GM19438 (cell line): ENCODE measurements at regions not wholly inside any gene's neighbourhood (a gene's known extent, or its start where the extent isn't known, plus 50 kb on each side); places are given as distances from the start of the nearest gene placed in this dataset.
"Not testable (repeated sequence)": the region's sequence is repeated elsewhere in the genome, so short reads cannot be mapped to it uniquely, and the experiment has no call there.

ENCODE experiments used
- ATAC-seq: cut with Tn5 transposase; IDR thresholded peaks from one replicate; pipeline ENCODE4 v1.9.1; 2021; ENCODE audit warnings: low read depth; ENCODE audit not compliant: unreplicated experiment

DNA sequence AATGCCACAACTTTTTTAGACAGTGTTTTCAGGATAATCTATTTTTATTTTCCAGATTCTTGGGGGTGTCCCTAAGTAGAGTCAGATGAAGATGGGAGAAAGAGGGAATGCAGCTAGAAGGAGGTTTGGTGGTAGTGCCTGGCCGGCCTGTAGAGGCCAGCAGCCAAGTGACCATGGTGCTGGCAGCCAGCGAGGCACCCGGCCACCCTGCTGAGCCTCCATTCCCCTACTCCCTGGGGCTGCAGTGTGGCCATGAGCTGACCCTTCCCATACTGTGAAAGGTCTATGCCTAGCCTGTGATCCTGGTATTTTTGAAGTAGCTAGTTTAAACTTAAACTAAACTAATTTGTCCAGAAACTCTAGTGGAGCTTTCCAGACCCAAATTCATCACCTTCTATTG, 268.6 kb downstream of the CYRIA start:
- ATAC-seq, result no peak

DNA sequence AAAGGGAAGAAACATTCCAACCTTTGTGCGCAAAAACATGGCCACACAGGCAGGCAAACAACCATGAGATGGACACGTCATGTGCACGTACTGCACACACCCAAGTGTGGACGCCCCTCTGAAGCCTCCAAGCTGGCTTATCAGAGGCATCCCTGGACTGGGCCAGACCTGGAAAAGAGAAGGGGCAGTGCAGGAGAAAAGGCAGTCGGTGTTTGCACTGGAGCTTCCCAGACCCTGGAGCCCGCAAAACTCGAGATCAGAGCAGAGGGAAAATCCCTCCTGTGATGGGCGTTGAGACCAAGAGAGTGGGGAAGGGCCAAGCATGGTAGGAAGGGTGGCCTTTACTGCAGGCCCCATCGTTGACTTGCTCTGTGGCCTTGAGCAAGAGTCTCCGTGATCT, 269.5 kb downstream of the CYRIA start:
- ATAC-seq, result no peak

DNA sequence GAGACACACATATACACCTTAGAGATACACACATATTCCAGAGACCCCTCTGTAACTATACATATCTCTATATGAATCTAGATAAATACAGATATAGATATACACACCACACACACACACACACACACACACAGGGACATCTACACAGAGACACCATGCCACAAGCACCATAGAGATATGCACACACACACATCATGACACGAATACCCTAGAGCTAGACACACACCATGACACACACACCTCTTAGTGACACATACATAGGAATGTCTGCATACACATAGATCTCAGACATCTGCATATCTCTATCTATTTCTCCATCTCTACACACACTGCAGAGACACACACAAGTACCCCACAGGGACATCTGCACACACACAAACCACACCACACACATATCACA, 270.0 kb downstream of the CYRIA start:
- no peak for ATAC-seq

- no peak for ATAC-seq
These were observed 270.6 kb downstream of the CYRIA start for GRCh38 chr2:16394986-16395550.

DNA sequence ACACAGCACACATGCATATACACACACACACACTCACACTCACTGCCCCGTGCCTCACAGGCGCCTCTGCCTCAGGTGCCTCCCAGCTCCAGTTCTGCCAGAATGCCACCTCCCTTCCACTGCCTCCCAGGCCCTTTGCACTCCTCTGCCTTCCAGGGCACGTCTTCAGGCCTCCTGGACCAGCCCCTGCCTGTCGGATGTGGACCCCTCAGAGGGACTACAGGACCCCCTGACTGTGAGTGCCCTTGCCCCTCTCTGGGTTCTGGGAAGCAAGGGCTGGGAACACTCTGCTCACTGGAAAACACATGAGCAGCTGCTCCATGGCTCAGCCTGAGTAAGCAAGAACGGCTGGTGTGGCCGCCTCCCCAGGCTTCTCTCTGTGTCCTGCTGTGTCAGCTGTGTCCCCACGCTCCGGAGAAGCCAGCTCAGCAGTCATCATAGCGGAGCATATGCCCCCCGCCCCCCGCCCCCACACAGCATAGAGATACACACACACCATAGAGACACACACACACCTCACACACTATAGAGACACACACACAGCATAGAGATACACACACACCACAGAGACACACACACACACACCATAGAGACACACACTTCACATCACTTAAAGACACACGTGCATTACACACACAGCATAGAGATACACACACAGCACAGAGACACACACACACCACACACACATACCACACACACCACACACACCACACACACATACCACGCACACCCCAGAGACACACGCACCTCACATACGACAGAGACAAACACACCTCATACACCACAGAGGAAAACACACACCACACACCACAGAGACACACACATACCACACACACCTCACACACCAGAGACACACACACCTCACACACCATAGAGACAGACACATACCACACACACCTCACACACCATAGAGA, 271.3 kb downstream of the CYRIA start:
- no peak for ATAC-seq

GRCh38 chr2:16393500-16394071, 272.0 kb downstream of the CYRIA start:
- ATAC-seq, result no peak

- no peak for ATAC-seq
These were observed 272.8 kb downstream of the CYRIA start for GRCh38 chr2:16392647-16393499.

DNA sequence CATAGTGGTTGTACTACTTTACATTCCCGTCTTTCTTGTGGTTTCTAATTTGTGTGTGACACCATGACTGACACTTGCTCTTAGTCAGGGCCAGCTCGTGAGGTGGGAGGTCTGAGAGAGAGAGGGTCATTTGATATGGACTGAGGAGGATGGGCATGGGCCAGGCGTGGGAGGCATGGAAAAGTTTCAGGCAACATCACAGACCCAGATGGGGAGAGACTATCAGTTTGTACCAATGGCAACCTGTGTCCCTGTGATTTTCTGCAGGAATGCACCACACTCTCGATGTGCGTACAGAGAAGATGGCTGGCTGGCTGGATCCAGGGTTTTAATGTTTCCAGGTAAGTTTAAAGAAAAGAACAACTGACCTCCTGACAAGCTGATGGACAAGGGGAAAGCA, 273.6 kb downstream of the CYRIA start:
- ATAC-seq, result no peak

- no peak for ATAC-seq
These were observed 275.1 kb downstream of the CYRIA start for GRCh38 chr2:16390561-16390960.

GRCh38 chr2:16389611-16390010, 276.0 kb downstream of the CYRIA start:
- no peak for ATAC-seq

- not testable (repeated sequence) for ATAC-seq
These were observed 277.3 kb downstream of the CYRIA start for GRCh38 chr2:16388199-16388830.

DNA sequence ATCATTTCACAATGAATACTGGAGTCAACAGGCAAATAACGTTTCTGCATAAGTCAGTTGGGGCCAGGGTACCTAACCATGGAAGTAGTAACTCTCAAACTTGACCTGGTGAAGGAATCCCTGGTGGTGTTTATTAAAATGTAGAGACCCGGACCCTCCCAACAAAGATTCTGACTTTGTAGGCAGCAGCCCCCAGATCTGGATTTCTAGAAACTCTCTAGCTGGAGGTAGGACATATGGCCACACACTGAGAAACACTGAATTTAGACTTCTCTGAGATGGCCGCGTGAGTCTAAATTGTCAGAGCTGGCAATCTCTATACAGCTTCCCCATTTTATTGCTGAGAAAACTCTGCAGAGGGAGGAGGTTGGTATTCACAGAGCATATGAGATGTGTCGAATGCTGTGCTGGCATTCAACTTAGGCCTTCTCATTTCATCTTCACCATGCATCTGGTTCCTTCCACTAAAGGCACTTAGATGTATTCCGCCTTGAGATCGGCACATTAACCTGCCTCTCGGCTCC, 278.1 kb downstream of the CYRIA start:
- no peak for ATAC-seq

DNA sequence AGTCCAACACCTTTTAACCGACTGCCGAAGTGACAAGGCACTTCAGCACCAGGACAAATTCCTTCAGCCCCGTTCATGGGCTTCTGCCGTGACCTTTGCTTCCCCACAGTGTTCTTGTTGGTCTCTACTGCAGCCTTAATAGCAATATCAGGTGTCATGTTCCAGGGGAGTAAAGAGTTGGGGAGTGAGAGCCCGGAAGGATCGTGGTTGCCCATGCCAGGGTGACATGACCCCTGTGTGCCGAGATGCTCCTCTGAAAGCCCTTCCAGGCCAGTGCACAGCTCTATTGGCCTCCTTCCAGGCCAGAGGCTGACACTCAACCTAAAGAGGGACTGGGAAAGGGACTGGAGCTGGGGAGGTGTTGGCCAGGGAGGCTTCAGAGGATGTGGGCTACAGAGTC, 279.2 kb downstream of the CYRIA start:
- ATAC-seq, result no peak

DNA sequence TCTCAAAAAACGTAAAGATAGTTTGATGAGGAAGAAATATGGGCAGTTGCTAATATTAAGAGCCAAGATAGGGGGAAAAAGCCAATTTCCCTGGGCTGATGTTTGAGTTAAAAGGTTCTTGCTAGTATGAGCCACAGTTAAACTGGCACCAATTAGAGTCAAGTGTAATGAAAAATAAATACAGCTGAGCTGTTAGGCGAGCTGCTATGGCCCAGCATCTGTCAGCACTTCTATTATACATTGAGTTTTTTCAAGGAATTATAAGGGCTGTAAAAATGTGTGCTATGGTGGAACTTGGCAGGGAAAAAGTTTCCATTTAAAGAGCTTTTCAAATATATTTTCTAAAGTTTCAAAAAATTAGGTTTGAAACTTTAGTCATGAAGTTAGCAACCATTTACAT, 279.6 kb downstream of the CYRIA start:
- no peak for ATAC-seq

DNA sequence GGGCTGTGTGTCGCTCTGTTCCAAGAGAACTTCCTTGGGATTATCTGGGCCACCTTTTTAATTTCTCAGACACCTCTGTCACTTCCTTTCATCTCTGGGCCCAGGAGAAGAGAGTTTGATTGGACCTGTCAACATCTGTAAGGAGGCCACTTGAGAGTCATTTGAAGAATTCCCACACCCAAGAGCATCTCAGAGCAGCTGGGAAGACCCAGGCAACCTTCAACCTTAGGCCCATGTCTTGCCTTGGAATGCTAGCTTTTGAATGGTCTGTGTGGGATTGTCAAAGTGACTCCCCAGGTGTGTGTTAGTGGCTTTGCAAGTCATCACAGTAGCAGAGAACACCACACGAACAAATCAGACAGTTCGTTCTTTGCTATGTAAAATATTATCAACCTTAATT, 280.3 kb downstream of the CYRIA start:
- ATAC-seq, result no peak

DNA sequence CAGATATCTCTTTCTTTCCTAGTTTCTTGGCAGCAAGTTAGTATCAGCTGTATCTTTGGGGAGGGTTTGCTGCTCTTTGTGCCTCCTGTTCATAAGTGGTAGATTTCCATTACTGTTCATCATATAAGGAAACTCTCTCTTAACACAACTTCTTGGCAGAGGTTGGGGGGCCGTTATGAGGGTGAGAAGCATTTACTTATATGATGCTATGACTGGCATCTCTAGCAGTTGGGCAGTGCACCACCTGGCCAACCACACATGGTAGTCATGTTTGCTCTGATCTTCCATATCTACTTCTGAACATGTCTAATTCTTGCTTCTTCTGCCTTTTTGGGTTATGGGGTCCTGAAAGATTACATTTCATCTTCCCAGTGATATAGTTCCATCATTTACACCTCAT, 282.2 kb downstream of the CYRIA start:
- no peak for ATAC-seq

GRCh38 chr2:16382451-16382850, 283.2 kb downstream of the CYRIA start:
- ATAC-seq, result no peak

- ATAC-seq, result no peak
These were observed 284.1 kb downstream of the CYRIA start for GRCh38 chr2:16381511-16381910.

DNA sequence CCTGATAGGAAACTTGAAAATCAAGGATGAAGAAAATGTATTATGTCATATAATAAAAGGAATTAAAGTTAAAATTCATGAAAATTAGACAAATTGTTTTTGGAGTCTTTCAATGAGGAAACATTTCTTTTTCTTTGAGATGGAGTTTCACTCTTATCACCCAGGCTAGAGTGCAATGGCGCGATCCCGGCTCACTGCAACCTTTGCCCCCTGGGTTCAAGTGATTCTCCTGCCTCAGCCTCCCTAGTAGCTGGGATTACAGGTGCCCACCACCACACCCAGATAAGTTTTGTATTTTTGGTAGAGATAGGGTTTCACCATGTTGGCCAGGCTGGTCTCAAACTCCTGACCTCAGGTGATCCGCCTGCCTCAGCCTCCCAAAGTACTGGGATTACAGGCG, 285.7 kb downstream of the CYRIA start:
- ATAC-seq, result not testable (repeated sequence)

- ATAC-seq, result not testable (repeated sequence)
These were observed 286.6 kb downstream of the CYRIA start for GRCh38 chr2:16379061-16379460.
